Upper lobe of left lung (tissue), 4 donors: ENCODE measurements at regions not wholly inside any gene's neighbourhood (a gene's known extent, or its start where the extent isn't known, plus 50 kb on each side); places are given as distances from the start of the nearest gene placed in this dataset.

Source experiments
- CTCF ChIP-seq, 6 experiments: fragments of 450-650 bp in 4 of 6; fragments of 200-600 bp in 2 of 6; sonication (generic) in 2 of 6; IDR thresholded peaks; one replicate each; pipeline ENCODE4 v1.5.1; 2016 to 2019; ENCODE audit warnings: antibody characterized with exemption in 6 of 6
- EP300 ChIP-seq, 4 donors: sonication (generic); formaldehyde crosslinking; IDR thresholded peaks; one replicate each; pipeline ENCODE4 v1.5.1; 2017; ENCODE audit warnings: antibody characterized with exemption in 4 of 4, control low read depth in 2 of 4
- POLR2A ChIP-seq, 4 donors: fragments of 450-650 bp; IDR thresholded peaks; one replicate each; pipeline ENCODE4 v1.5.1; 2016 to 2017; ENCODE audit warnings: antibody characterized with exemption in 4 of 4, mild to moderate bottlenecking in 2 of 4

GRCh38 chr5:74433896-74434829, 206.4 kb downstream of the ENC1 start:
- TF ChIP-seq CTCF (IDR thresholded peaks at IDR 0.05) (no peak), POLR2A (IDR thresholded peaks at IDR 0.05) (no peak), EP300 (IDR thresholded peaks at IDR 0.05) (no peak)
